ENCODE measurements at regions not wholly inside any gene's neighbourhood (a gene's known extent, or its start where the extent isn't known, plus 50 kb on each side); places are given as distances from the start of the nearest gene placed in this dataset.

GRCh38 chr10:108303149-108303548 lies 1138.6 kb upstream of the SORCS1 start:
- Histone ChIP-seq H3K4me2 (ENCODE audit: unreplicated experiment) (peak overlapping the region; percentile 12), H3K27ac (no peak overlapping the region), H2AFZ (0 out of 2 replicates have a peak overlapping the region, but pooled peaks have one; percentile 20), H3K36me3 (ENCODE audit: low read depth) (no peaks in the 10 kb centered on the region), H3K4me1 (ENCODE audit: insufficient read depth) (peaks cover 15% of the 10 kb centered on the region), H3K4me3 (no peak overlapping the region), H3K27me3 (replicated peaks; ENCODE audit: insufficient read depth) (no peaks in the 10 kb centered on the region), H3K79me2 (ENCODE audit: insufficient read depth) (no peaks in the 10 kb centered on the region), H3F3A (ENCODE audit: insufficient read depth) (0 out of 2 replicates have a peak, but pooled peaks cover 6% of the 10 kb centered on the region), H3K9me2 (ENCODE audit: insufficient read depth) (no peaks in the 10 kb centered on the region; the same call in 1 of the 2 replicates), H4K20me1 (ENCODE audit: insufficient read depth) (no peaks in the 10 kb centered on the region), H3K9ac (no peak overlapping the region), H3K9me3 (ENCODE audit: low read depth) (no peaks in the 10 kb centered on the region)
- in situ Hi-C loops (cut with MboI) = no loop called here
- 44 to 48% methylated on average over 5 of the region's 5 CpGs for WGBS, 2 experiments (ENCODE audit: low coverage in 1 of 2, low lambda C conversion rate in 2 of 2, missing lambda C conversion rate in 2 of 2)
- TF ChIP-seq EZH2phosphoT487 (IDR thresholded peaks at IDR 0.05; ENCODE audit: insufficient read depth, low read depth) (no peak), EZH2 (IDR thresholded peaks at IDR 0.05; ENCODE audit: insufficient read depth, poor library complexity, severe bottlenecking) (no peak)
- DNase-seq = peak; percentile 72

- Histone ChIP-seq H3K4me2 (ENCODE audit: unreplicated experiment) (no peak overlapping the region), H3K79me2 (ENCODE audit: insufficient read depth) (no peaks in the 10 kb centered on the region), H3K4me1 (ENCODE audit: insufficient read depth) (peaks cover 15% of the 10 kb centered on the region), H3K9me2 (ENCODE audit: insufficient read depth) (no peaks in the 10 kb centered on the region; the same call in 1 of the 2 replicates), H3K9me3 (ENCODE audit: low read depth) (no peaks in the 10 kb centered on the region), H2AFZ (no peak overlapping the region), H3F3A (ENCODE audit: insufficient read depth) (0 out of 2 replicates have a peak, but pooled peaks cover 6% of the 10 kb centered on the region), H3K9ac (no peak overlapping the region), H3K4me3 (no peak overlapping the region), H3K36me3 (ENCODE audit: low read depth) (no peaks in the 10 kb centered on the region), H3K27ac (no peak overlapping the region), H3K27me3 (replicated peaks; ENCODE audit: insufficient read depth) (no peaks in the 10 kb centered on the region), H4K20me1 (ENCODE audit: insufficient read depth) (no peaks in the 10 kb centered on the region)
- no peak for DNase-seq
- in situ Hi-C loops (cut with MboI) = no loop called here
- no peak for TF ChIP-seq EZH2phosphoT487 (IDR thresholded peaks at IDR 0.05; ENCODE audit: insufficient read depth, low read depth)
- no peak for TF ChIP-seq EZH2 (IDR thresholded peaks at IDR 0.05; ENCODE audit: insufficient read depth, poor library complexity, severe bottlenecking)
- 61 to 64% methylated on average over 3 of the region's 3 CpGs for WGBS, 2 experiments (ENCODE audit: low coverage in 1 of 2, low lambda C conversion rate in 2 of 2, missing lambda C conversion rate in 2 of 2)
Measured at GRCh38 chr10:108301002-108301401, 1136.5 kb upstream of the SORCS1 start.

- no peak for DNase-seq
- H3K27me3 ChIP-seq (replicated peaks; ENCODE audit: insufficient read depth) = no peaks in the 10 kb centered on the region
- no peak overlapping the region for H3K27ac ChIP-seq
- H3K79me2 ChIP-seq (ENCODE audit: insufficient read depth) = no peaks in the 10 kb centered on the region
- 0 out of 2 replicates have a peak overlapping the region, but pooled peaks have one; percentile 3 for H2AFZ ChIP-seq
- no peaks in the 10 kb centered on the region for H3F3A ChIP-seq (ENCODE audit: insufficient read depth)
- no peaks in the 10 kb centered on the region for H3K9me2 ChIP-seq (ENCODE audit: insufficient read depth)
- no peaks in the 10 kb centered on the region for H4K20me1 ChIP-seq (ENCODE audit: insufficient read depth)
- no peaks in the 10 kb centered on the region for H3K9me3 ChIP-seq (ENCODE audit: low read depth)
- 64 to 70% methylated on average over 4 of the region's 4 CpGs for WGBS, 2 experiments (ENCODE audit: low coverage in 1 of 2, low lambda C conversion rate in 2 of 2, missing lambda C conversion rate in 2 of 2)
- H3K4me2 ChIP-seq (ENCODE audit: unreplicated experiment) = no peak overlapping the region
- no peak for TF ChIP-seq EZH2phosphoT487 (IDR thresholded peaks at IDR 0.05; ENCODE audit: insufficient read depth, low read depth)
- TF ChIP-seq EZH2 (IDR thresholded peaks at IDR 0.05; ENCODE audit: insufficient read depth, poor library complexity, severe bottlenecking) = no peak
- no peaks in the 10 kb centered on the region for H3K4me1 ChIP-seq (ENCODE audit: insufficient read depth)
- in situ Hi-C loops (cut with MboI) = no loop called here
- no peak overlapping the region for H3K9ac ChIP-seq
- no peak overlapping the region for H3K4me3 ChIP-seq
- no peaks in the 10 kb centered on the region for H3K36me3 ChIP-seq (ENCODE audit: low read depth)
Measured at GRCh38 chr10:108290823-108291222, 1126.3 kb upstream of the SORCS1 start.

- Histone ChIP-seq H3K27me3 (replicated peaks; ENCODE audit: insufficient read depth) (no peaks in the 10 kb centered on the region), H3K36me3 (ENCODE audit: low read depth) (no peaks in the 10 kb centered on the region), H3K9ac (no peak overlapping the region), H3K4me1 (ENCODE audit: insufficient read depth) (no peaks in the 10 kb centered on the region), H3K4me3 (no peak overlapping the region), H3K27ac (no peak overlapping the region), H3K79me2 (ENCODE audit: insufficient read depth) (no peaks in the 10 kb centered on the region), H3K9me3 (ENCODE audit: low read depth) (no peaks in the 10 kb centered on the region), H3K4me2 (ENCODE audit: unreplicated experiment) (no peak overlapping the region), H2AFZ (no peak overlapping the region), H3K9me2 (ENCODE audit: insufficient read depth) (no peaks in the 10 kb centered on the region), H3F3A (ENCODE audit: insufficient read depth) (no peaks in the 10 kb centered on the region), H4K20me1 (ENCODE audit: insufficient read depth) (no peaks in the 10 kb centered on the region)
- WGBS, 2 experiments (ENCODE audit: low coverage in 1 of 2, low lambda C conversion rate in 2 of 2, missing lambda C conversion rate in 2 of 2) = 25 to 32% methylated on average over 5 of the region's 5 CpGs
- no peak for TF ChIP-seq EZH2phosphoT487 (IDR thresholded peaks at IDR 0.05; ENCODE audit: insufficient read depth, low read depth)
- no peak for TF ChIP-seq EZH2 (IDR thresholded peaks at IDR 0.05; ENCODE audit: insufficient read depth, poor library complexity, severe bottlenecking)
- DNase-seq = no peak
- in situ Hi-C loops (cut with MboI) = no loop called here
Measured at GRCh38 chr10:108275895-108276685, 1111.6 kb upstream of the SORCS1 start.

Data from GM23248 (cell line).